Thymus (tissue), 11 donors: ENCODE measurements at regions not wholly inside any gene's neighbourhood (a gene's known extent, or its start where the extent isn't known, plus 50 kb on each side); places are given as distances from the start of the nearest gene placed in this dataset.

ENCODE experiments used
- DNase-seq, 9 donors: peaks; one replicate each; pipeline ENCODE4 v3.0.0-alpha.2; 2013; ENCODE audit warnings: low spot score in 9 of 9, low read depth in 6 of 9, missing footprints in 1 of 9
- H3K27ac ChIP-seq, 2 donors: one replicate each; pipeline ENCODE4 v1.5.1; 2013; ENCODE audit warnings: control low read depth in 1 of 2, low read depth in 1 of 2, low read length in 1 of 2, mild to moderate bottlenecking in 1 of 2, moderate library complexity in 1 of 2
- H3K27me3 ChIP-seq, 2 donors: one replicate each; pipeline ENCODE4 v1.5.1; 2013; ENCODE audit warnings: low read length in 1 of 2; ENCODE audit not compliant: control insufficient read depth in 2 of 2, insufficient read depth in 1 of 2
- H3K36me3 ChIP-seq, 2 donors: one replicate each; pipeline ENCODE4 v1.5.1; 2013; ENCODE audit warnings: low read length in 1 of 2, mild to moderate bottlenecking in 1 of 2, moderate library complexity in 1 of 2; ENCODE audit not compliant: control insufficient read depth in 2 of 2, insufficient read depth in 2 of 2
- H3K4me1 ChIP-seq, 2 donors: one replicate each; pipeline ENCODE4 v1.5.1; 2013; ENCODE audit warnings: low read length in 2 of 2; ENCODE audit not compliant: control insufficient read depth in 2 of 2, insufficient read depth in 2 of 2
- H3K4me3 ChIP-seq, 2 donors: one replicate each; pipeline ENCODE4 v1.5.1; 2013; ENCODE audit warnings: low read length in 2 of 2, control low read depth in 1 of 2, mild to moderate bottlenecking in 1 of 2
- H3K9me3 ChIP-seq, 2 donors: one replicate each; pipeline ENCODE4 v1.5.1; 2013; ENCODE audit warnings: low read length in 1 of 2, mild to moderate bottlenecking in 1 of 2; ENCODE audit not compliant: control insufficient read depth in 2 of 2, insufficient read depth in 1 of 2
- WGBS: extraction: QIAGEN DNeasy Blood & Tissue Kit; methylation state at CpG from one replicate; pipeline ENCODE4 v1.1.7; 2013; 5-methylcytosine and 5-hydroxymethylcytosine counted together
- donor health status: healthy.

GRCh38 chr2:14684516-14684915, 52.0 kb downstream of the LRATD1 start:
- DNase-seq, result no peak
- H3K27ac ChIP-seq, result no peak overlapping the region
- H3K4me1 ChIP-seq, result no peaks in the 10 kb centered on the region
- WGBS, result 84% methylated on average over 3 of the region's 3 CpGs
- H3K9me3 ChIP-seq, result no peaks in the 10 kb centered on the region
- H3K27me3 ChIP-seq, result no peaks in the 10 kb centered on the region
- no peak overlapping the region for H3K4me3 ChIP-seq
- H3K36me3 ChIP-seq, result no peaks in the 10 kb centered on the region

GRCh38 chr2:14690926-14691325, 58.4 kb downstream of the LRATD1 start:
- Histone ChIP-seq H3K36me3 (no peaks in the 10 kb centered on the region), H3K27ac (no peak overlapping the region), H3K27me3 (no peaks in the 10 kb centered on the region), H3K9me3 (no peaks in the 10 kb centered on the region), H3K4me3 (no peak overlapping the region), H3K4me1 (no peaks in the 10 kb centered on the region)
- WGBS, result 93% methylated on average over 4 of the region's 4 CpGs
- DNase-seq, result no peak

- no peak for DNase-seq
- Histone ChIP-seq H3K36me3 (no peaks in the 10 kb centered on the region), H3K27me3 (no peaks in the 10 kb centered on the region), H3K4me3 (no peak overlapping the region), H3K9me3 (no peaks in the 10 kb centered on the region), H3K27ac (no peak overlapping the region), H3K4me1 (no peaks in the 10 kb centered on the region)
- 90% methylated on average over 2 of the region's 2 CpGs for WGBS
Measured at GRCh38 chr2:14693874-14694273, 61.4 kb downstream of the LRATD1 start.

- H3K27ac ChIP-seq, result no peak overlapping the region
- H3K27me3 ChIP-seq, result no peaks in the 10 kb centered on the region
- DNase-seq, result no peak
- H3K36me3 ChIP-seq, result no peaks in the 10 kb centered on the region
- H3K4me1 ChIP-seq, result no peaks in the 10 kb centered on the region
- no peak overlapping the region for H3K4me3 ChIP-seq
- H3K9me3 ChIP-seq, result no peaks in the 10 kb centered on the region
- 89% methylated on average over 2 of the region's 2 CpGs for WGBS
Measured at GRCh38 chr2:14700753-14701152, 68.2 kb downstream of the LRATD1 start.

GRCh38 chr2:14702258-14702657, 69.7 kb downstream of the LRATD1 start:
- H3K36me3 ChIP-seq, result no peaks in the 10 kb centered on the region

GRCh38 chr2:14706201-14706600, 73.7 kb downstream of the LRATD1 start:
- no peak for DNase-seq
- H3K4me3 ChIP-seq, result no peak overlapping the region
- no peak overlapping the region for H3K27ac ChIP-seq
- no peaks in the 10 kb centered on the region for H3K4me1 ChIP-seq
- no peaks in the 10 kb centered on the region for H3K9me3 ChIP-seq
- H3K27me3 ChIP-seq, result no peaks in the 10 kb centered on the region
- H3K36me3 ChIP-seq, result no peaks in the 10 kb centered on the region
- 97% methylated on average over 1 of the region's 1 CpG for WGBS

More at GRCh38 chr2:14702258-14702657, 69.7 kb downstream of the LRATD1 start:
- WGBS, result 94% methylated on average over 3 of the region's 3 CpGs
- no peaks in the 10 kb centered on the region for H3K4me1 ChIP-seq
- H3K9me3 ChIP-seq, result no peaks in the 10 kb centered on the region
- no peaks in the 10 kb centered on the region for H3K27me3 ChIP-seq
- H3K4me3 ChIP-seq, result no peak overlapping the region
- H3K27ac ChIP-seq, result no peak overlapping the region
- DNase-seq, result no peak

GRCh38 chr2:14712111-14712510, 79.6 kb downstream of the LRATD1 start:
- H3K27ac ChIP-seq, result no peak overlapping the region
- WGBS, result 88% methylated on average over 5 of the region's 5 CpGs

GRCh38 chr2:14713248-14713647, 80.7 kb downstream of the LRATD1 start:
- Histone ChIP-seq H3K4me1 (no peaks in the 10 kb centered on the region), H3K4me3 (no peak overlapping the region), H3K27me3 (no peaks in the 10 kb centered on the region), H3K27ac (no peak overlapping the region), H3K36me3 (no peaks in the 10 kb centered on the region), H3K9me3 (no peaks in the 10 kb centered on the region)
- DNase-seq, result no peak
- 86% methylated on average over 5 of the region's 5 CpGs for WGBS

More at GRCh38 chr2:14712111-14712510, 79.6 kb downstream of the LRATD1 start:
- no peaks in the 10 kb centered on the region for H3K4me1 ChIP-seq
- no peaks in the 10 kb centered on the region for H3K9me3 ChIP-seq
- H3K27me3 ChIP-seq, result no peaks in the 10 kb centered on the region
- no peak for DNase-seq
- no peaks in the 10 kb centered on the region for H3K36me3 ChIP-seq
- H3K4me3 ChIP-seq, result no peak overlapping the region

GRCh38 chr2:14715600-14715999, 83.1 kb downstream of the LRATD1 start:
- Histone ChIP-seq H3K27me3 (no peaks in the 10 kb centered on the region), H3K27ac (no peak overlapping the region), H3K36me3 (no peaks in the 10 kb centered on the region), H3K4me3 (no peak overlapping the region), H3K9me3 (no peaks in the 10 kb centered on the region), H3K4me1 (no peaks in the 10 kb centered on the region)
- no peak for DNase-seq
- WGBS, result 99% methylated on average over 1 of the region's 1 CpG

- Histone ChIP-seq H3K9me3 (no peaks in the 10 kb centered on the region), H3K27me3 (no peaks in the 10 kb centered on the region), H3K4me3 (no peak overlapping the region), H3K36me3 (no peaks in the 10 kb centered on the region), H3K4me1 (no peaks in the 10 kb centered on the region), H3K27ac (no peak overlapping the region)
- WGBS, result 32% methylated on average over 1 of the region's 1 CpG
- no peak for DNase-seq
Measured at GRCh38 chr2:14716319-14716718, 83.8 kb downstream of the LRATD1 start.
